HG02885 (cell line): ENCODE measurements at regions not wholly inside any gene's neighbourhood (a gene's known extent, or its start where the extent isn't known, plus 50 kb on each side); places are given as distances from the start of the nearest gene placed in this dataset.
A peak's percentile ranks its signal among the peaks of the same experiment; 100 is the strongest.
"Not testable (repeated sequence)": the region's sequence is repeated elsewhere in the genome, so short reads cannot be mapped to it uniquely, and the experiment has no call there.

Source experiments
- ATAC-seq: cut with Tn5 transposase; IDR thresholded peaks from one replicate; pipeline ENCODE4 v1.9.1; 2021; ENCODE audit warnings: mild to moderate bottlenecking; ENCODE audit not compliant: unreplicated experiment, poor library complexity

DNA sequence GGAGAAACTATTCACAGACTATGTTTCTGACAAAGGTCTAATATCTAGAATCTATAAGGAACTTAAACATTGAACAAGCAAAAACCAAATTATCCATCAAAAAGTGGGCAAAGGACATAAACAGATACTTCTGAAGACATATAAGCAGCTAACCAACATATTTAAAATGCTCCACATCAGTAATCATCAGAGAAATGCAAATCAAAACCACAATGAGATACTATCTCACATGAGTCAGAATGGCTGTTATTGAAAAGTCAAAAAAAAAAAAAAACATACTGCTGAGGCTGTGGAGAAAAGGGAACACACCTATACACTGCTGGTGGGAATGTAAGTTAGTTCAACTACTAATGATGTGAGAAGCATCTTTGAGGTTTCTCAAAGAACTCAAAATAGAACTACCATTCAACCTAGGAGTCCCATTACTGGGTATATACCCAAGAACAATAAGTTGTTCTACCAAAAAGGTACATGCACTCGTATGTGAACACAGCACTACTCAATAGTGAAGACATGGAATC lies 220.4 kb upstream of the TFPI start:
- ATAC-seq = no peak

DNA sequence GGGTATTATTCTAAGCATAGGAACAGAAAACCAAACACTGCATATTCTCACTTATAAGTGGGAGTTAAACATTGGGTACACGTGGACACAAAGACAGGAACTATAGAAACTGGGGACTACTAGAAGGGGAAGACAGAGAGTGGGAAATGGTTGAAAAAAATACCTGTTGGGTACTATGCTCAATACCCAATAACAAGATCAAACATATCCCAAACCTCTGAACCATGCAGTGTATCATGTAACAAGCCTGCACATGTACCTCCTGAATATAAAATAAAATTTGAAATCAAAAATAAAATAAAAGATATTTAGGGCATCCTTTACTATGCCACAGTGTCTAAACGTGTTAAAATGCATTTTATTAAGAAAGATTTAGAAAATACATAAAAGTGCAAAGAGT lies 221.0 kb upstream of the TFPI start:
- ATAC-seq = no peak

DNA sequence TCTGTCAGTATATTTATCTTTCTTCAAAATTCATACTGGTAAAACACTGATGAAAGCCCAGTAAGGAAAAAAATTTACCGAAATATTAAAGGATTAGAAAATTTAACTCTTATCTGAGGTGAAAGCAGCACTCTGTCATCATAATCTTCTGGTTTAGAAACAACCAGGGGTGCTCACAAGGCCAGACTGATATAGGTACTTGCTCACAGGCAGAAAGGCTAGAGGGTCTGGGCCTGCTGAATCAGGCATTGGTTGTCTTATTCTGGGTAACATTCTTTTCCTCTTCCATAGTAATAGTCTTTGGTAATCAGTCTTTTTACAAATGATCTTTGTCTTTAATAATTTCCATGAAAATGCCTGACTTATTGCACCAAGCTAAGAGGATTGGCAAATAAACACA lies 221.4 kb upstream of the TFPI start:
- ATAC-seq = no peak

DNA sequence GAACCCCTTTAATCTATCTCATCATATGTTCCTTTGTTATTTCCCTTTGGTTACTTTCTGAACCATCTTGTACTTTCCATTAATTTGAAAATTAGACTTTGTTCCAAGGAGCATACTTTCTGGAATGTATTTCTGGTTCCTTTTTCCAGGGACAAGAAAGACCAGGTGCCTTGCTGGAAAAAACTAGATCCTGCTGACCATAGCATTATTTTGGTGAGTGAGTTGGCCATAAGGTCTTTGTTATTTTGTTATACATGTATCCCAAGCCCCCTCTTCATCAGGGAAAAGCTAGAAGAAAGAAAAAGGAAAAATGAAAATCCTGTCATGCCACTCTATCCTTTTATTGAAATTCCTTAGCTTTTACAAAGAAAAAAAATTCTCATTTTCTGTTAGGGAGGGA lies 228.1 kb upstream of the TFPI start:
- no peak for ATAC-seq

DNA sequence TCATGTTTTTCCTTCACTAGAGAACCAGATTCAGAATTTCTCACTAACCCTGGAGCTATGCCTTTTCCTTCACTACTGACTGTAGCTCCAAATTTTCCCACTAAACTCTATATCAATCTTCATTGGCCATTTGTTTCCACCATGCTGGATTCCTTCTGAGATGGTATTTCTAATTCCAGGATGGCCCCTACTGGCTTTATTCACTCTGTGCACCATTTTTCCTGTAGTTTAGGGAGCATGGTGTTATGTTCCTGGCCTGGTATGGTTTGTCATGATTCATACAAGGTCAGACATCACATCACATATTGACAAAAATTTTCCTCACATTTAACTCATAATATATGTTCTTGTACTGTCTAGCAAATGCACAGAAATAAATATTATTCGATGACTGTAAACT lies 229.2 kb upstream of the TFPI start:
- ATAC-seq = no peak

GRCh38 chr2:187784138-187784537 lies 229.9 kb upstream of the TFPI start:
- ATAC-seq = not testable (repeated sequence)

GRCh38 chr2:187799601-187800000 lies 245.4 kb upstream of the TFPI start:
- ATAC-seq = no peak

GRCh38 chr2:187803816-187804215 lies 249.6 kb upstream of the TFPI start:
- no peak for ATAC-seq

DNA sequence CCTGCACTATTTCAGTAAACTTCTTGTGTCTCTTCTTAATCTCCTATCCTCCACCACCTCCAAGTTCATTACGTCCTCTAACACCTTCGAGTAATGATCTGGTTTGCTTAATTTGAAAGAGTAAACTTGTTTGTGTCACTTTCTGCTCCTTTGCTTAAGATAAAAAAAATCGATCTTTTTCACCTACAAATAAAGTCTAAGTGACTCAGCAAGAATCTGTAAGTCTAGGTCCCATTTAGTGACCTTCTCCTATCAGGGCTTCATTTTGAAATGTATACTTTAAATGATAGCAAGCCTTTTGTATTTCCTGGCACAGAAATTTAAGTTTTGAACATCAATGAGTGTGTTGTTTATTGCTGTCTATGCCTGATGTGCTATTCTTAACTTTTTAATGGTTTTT lies 260.9 kb upstream of the TFPI start:
- ATAC-seq = no peak

- ATAC-seq = no peak
Measured at GRCh38 chr2:187819624-187820023, 265.4 kb upstream of the TFPI start.

GRCh38 chr2:187825108-187825507 lies 270.9 kb upstream of the TFPI start:
- no peak for ATAC-seq

- no peak for ATAC-seq
Measured at GRCh38 chr2:187826023-187826422, 271.8 kb upstream of the TFPI start.

GRCh38 chr2:187834787-187835186 lies 280.6 kb upstream of the TFPI start:
- no peak for ATAC-seq

DNA sequence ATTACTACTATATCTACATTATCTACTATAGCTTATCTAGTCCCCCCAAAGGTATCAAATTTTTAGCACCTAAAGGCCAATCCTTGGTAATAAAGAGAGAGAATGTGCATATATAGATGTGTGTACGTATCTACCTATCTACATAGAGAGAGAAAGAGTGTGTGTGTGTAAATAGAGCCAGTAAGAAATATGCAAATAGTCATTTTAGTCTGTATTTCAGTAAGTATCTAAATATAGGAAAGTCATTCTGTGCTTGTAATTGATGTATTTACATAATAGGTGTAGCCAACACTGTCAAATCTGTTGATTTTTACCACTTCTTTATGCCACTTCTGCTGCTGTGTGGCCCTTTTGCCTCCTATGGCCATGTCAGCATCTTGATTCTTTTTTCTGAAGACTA lies 284.5 kb upstream of the TFPI start:
- no peak for ATAC-seq

DNA sequence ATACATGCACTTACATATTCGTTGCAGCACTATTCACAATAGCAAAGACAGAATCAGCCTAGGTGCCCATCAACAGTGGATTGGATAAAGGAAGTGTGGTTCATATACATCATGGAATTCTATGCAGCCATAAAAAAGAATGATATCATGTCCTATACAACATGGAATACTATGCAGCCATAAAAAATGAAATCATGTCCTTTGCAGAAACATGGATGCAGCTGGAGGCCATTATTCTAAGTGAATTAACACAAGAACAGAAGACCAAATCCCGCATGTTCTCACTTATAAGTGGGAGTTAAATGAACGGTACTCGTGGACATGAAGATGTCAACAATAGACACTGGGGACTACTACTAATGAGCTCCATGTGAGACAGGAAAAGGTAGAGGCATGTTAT lies 288.1 kb upstream of the TFPI start:
- no peak for ATAC-seq

- ATAC-seq = peak; percentile 66
Measured at GRCh38 chr2:187842978-187843847, 289.0 kb upstream of the TFPI start.

GRCh38 chr2:187847245-187848208 lies 293.3 kb upstream of the TFPI start:
- ATAC-seq = no peak

DNA sequence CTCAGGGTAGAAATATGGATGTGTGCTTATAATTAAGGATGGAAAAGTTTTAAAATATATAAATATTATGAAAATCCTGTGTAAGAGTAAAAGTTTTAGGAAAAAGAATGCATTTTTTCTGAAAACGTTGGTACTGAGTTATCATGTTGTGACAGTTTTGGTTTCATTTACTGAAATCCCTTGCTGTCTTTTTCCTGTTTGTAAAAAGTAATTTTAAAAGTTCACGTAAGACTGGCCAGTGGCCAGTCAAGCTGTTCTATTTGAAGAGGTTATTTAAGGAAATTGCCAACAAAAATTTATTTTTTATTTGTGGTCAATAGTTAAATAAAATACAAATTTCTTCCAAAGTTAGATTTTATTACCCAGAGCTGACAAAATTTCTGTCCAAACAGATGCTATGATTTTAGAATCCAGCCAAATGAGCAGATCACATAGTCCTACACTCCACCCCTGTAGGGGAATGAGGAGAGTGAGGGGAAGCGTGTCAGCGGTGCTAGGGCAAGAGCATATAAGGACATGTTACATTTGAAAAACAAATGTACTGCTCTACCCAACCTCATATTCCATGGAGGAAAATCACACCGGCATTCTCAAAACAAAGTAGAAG lies 297.8 kb upstream of the TFPI start:
- ATAC-seq = no peak

- ATAC-seq = no peak
Measured at GRCh38 chr2:187853381-187853791, 299.2 kb upstream of the TFPI start.

DNA sequence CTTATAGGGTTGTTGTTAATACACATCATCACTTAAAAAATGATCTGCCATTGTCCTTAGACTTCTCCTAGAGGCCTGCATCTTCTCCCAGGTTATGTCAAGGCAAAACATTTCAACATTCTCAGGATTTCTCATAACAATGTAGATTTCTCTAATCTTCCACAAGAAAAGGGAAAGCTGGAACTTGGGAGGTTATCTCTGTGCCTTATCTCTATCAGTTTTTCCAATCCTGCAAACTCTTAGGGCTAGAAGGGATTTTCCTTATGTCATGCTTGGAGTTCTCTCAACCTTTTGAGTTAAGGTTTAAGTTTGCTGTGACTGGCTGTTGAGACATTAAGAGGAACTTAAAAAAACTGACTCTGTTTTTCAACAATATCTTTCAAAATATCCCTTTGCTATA lies 300.6 kb upstream of the TFPI start:
- no peak for ATAC-seq

GRCh38 chr2:187855689-187856088 lies 301.5 kb upstream of the TFPI start:
- ATAC-seq = no peak
